HepG2 (cell line): ENCODE measurements at regions not wholly inside any gene's neighbourhood (a gene's known extent, or its start where the extent isn't known, plus 50 kb on each side); places are given as distances from the start of the nearest gene placed in this dataset.
A peak's percentile ranks its signal among the peaks of the same experiment; 100 is the strongest.

Experiments
- ATAC-seq: fragments of 200-7000 bp; cut with Tn5 transposase; 3 replicates; pipeline ENCODE4 v1.9.1; 2020; ENCODE audit warnings: mild to moderate bottlenecking, moderate library complexity
- BruUV-seq: library from RNA; stranded (reverse); fragments of 400-500 nt; replicated peaks from 2 replicates; lab custom pipeline; 2021; lab: Mats Ljungman, UMichigan
- CTCF ChIA-PET: fragments of 300-600 bp; formaldehyde crosslinking; extraction: SDS; loops from one replicate; lab custom pipeline; 2021; ENCODE audit warnings: low total read pairs, inconsistent platforms, low intra/inter-chr PET ratio; lab: Yijun Ruan, JAX
- POLR2A ChIA-PET: fragments of 350-600 bp; sonication (Branson Sonifier 250); formaldehyde crosslinking; loops from one replicate; lab custom pipeline; 2020; ENCODE audit warnings: antibody characterized with exemption, inconsistent platforms; lab: Yijun Ruan, JAX
- DNase-seq: peaks from one replicate; pipeline ENCODE4 v3.0.0-alpha.2; 2015; ENCODE audit warnings: low spot score
- FAIRE-seq: peaks from 3 replicates; lab custom pipeline; 2011; peaks lifted over from hg19 to GRCh38; lab: Jason Lieb, UNC
- H2AFZ ChIP-seq: one replicate; pipeline ENCODE4 v1.6.1; 2011; ENCODE audit warnings: low read length, inconsistent platforms
- H3K27ac ChIP-seq: fragments of 300-600 bp; 3 replicates; pipeline ENCODE4 v1.8.0; 2011; ENCODE audit warnings: mixed run types, mild to moderate bottlenecking, mixed read lengths, low read length, inconsistent platforms; ENCODE audit not compliant: insufficient read depth; ENCODE audit errors: extremely low read length
- H3K27me3 ChIP-seq, 2 experiments: fragments of 200-600 bp in 1 of 2; 2 replicates in 1 of 2; 3 replicates in 1 of 2; pipeline versions ENCODE4 v1.6.0 to v1.8.0; 2011; ENCODE audit warnings: low read length in 2 of 2, mild to moderate bottlenecking in 2 of 2, moderate library complexity in 2 of 2, inconsistent platforms in 1 of 2; ENCODE audit not compliant: insufficient read depth in 2 of 2, control insufficient read depth in 1 of 2
- H3K36me3 ChIP-seq, 2 experiments: fragments of 200-600 bp in 1 of 2; replicated peaks in 1 of 2; 2 replicates in 1 of 2; 3 replicates in 1 of 2; pipeline versions ENCODE4 v1.5.1 to v1.8.0; 2011; ENCODE audit warnings: low read length in 2 of 2, inconsistent platforms in 1 of 2; ENCODE audit not compliant: insufficient read depth in 2 of 2, control insufficient read depth in 1 of 2
- H3K4me1 ChIP-seq: 2 replicates; pipeline ENCODE4 v1.5.1; 2012; ENCODE audit warnings: low read length, inconsistent platforms; ENCODE audit not compliant: insufficient read depth
- H3K4me2 ChIP-seq: 2 replicates; pipeline ENCODE4 v1.6.0; 2011; ENCODE audit warnings: low read depth, low read length, inconsistent platforms
- H3K4me3 ChIP-seq, 3 experiments: fragments of 200-600 bp in 1 of 3; sonication (generic), shearing (Covaris generic) in 1 of 3; replicated peaks in 1 of 3; 2 replicates each; pipeline ENCODE4 v1.5.1; 2011 to 2016; ENCODE audit warnings: low read length in 3 of 3, inconsistent platforms in 2 of 3, low read depth in 2 of 3, mild to moderate bottlenecking in 2 of 3, control low read depth in 1 of 3, mixed read lengths in 1 of 3; ENCODE audit not compliant: insufficient read depth in 1 of 3
- H3K79me2 ChIP-seq: one replicate; pipeline ENCODE4 v1.6.1; 2011; ENCODE audit warnings: low read length, inconsistent platforms; ENCODE audit not compliant: insufficient read depth
- H3K9ac ChIP-seq: 2 replicates; pipeline ENCODE4 v1.6.0; 2011; ENCODE audit warnings: mild to moderate bottlenecking, low read depth, low read length, inconsistent platforms; ENCODE audit not compliant: insufficient read depth
- H3K9me3 ChIP-seq: 2 replicates; pipeline ENCODE4 v1.5.1; 2012; ENCODE audit warnings: mild to moderate bottlenecking, low read length
- H4K20me1 ChIP-seq: 2 replicates; pipeline ENCODE4 v1.6.0; 2011; ENCODE audit warnings: inconsistent platforms, mild to moderate bottlenecking, low read length, moderate library complexity; ENCODE audit not compliant: insufficient read depth
- FOXP1 ChIP-seq, 2 experiments: fragments of 450-650 bp in 1 of 2; IDR thresholded peaks; 2 replicates each; pipeline ENCODE4 v1.6.1; 2017 to 2018; ENCODE audit warnings: antibody characterized with exemption in 1 of 2
- MAFF ChIP-seq: IDR thresholded peaks from 2 replicates; pipeline ENCODE4 v1.6.1; 2011; ENCODE audit warnings: low read depth, low read length, improper control_type of control experiment
- MAFK ChIP-seq, 2 experiments: IDR thresholded peaks in 1 of 2; conservative IDR thresholded peaks in 1 of 2; 2 replicates each; pipeline ENCODE4 v1.6.1; 2011; ENCODE audit warnings: improper control_type of control experiment in 2 of 2, low read length in 2 of 2
- ZNF616 ChIP-seq: sonication (generic); formaldehyde crosslinking; IDR thresholded peaks from 2 replicates; pipeline ENCODE4 v1.5.0; 2020; ENCODE audit warnings: low read depth, mild to moderate bottlenecking, missing genetic modification reagents
- WGBS: methylation state at CpG from one replicate; pipeline ENCODE4 v1.1.6; 2017; ENCODE audit warnings: low lambda C conversion rate; 5-methylcytosine and 5-hydroxymethylcytosine counted together
- in situ Hi-C: cut with HindIII; loops from 2 replicates; pipeline ENCODE4 v1.10.0; 2017; ENCODE audit warnings: low pct_unique_long_range_greater_than_20kb; ENCODE audit not compliant: extremely low pct_ligation_motif_present
- intact Hi-C: fragments of 100-400 bp; cut with micrococcal nuclease; formaldehyde crosslinking; loops from one replicate; pipeline ENCODE4 v1.10.0; 2022; ENCODE audit not compliant: unreplicated experiment
- TF ChIP-seq, protein P1 (sequence below): sonication (generic); formaldehyde crosslinking; IDR thresholded peaks from 2 replicates; pipeline ENCODE4 v1.4.0; 2020; ENCODE audit warnings: mild to moderate bottlenecking, missing genetic modification reagents

DNA sequence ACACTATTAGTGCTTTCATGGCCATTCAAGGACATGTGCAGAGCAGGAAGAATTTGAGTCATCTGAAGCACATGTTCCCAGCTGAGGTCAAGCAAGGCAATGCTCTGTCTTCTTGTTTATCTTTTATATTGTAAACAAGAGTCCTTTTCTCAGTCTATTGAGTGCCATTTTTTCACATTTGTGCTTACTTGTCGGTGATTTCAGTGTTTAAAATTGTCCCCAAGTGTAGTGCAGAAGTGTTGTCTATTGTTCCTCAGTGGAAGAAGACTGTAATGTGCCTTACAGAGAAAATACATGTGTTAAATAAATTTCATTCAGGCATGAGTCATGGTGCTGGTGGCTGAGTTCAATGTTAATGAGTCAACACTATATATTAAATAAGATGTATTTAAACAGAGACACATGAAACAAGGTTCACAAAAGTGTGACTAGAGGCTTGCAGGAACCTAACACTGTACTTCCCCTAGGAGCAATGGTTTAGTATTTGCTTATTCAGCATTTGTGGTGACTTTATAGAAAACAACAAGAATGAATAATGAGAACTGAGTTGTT lies 391.1 kb downstream of the LRIG3 start:
- DNase-seq (no peak), FAIRE-seq (no peak)
- 4% methylated on average over 1 of the region's 1 CpG for WGBS
- no peak overlapping the region for H3K27ac ChIP-seq
- no peaks in the 10 kb centered on the region for H3K27me3 ChIP-seq
- no peak overlapping the region for H3K9ac ChIP-seq
- BruUV-seq = no TSS peak
- H3K4me1 ChIP-seq = no peaks in the 10 kb centered on the region
- intact Hi-C loops = no loop called here
- H3K4me2 ChIP-seq = no peak overlapping the region
- H2AFZ ChIP-seq = no peak overlapping the region
- H3K9me3 ChIP-seq = no peaks in the 10 kb centered on the region
- no peaks in the 10 kb centered on the region for H3K79me2 ChIP-seq
- H3K4me3 ChIP-seq = no peak overlapping the region
- CTCF ChIA-PET = no interaction called here
- H3K36me3 ChIP-seq = no peaks in the 10 kb centered on the region
- in situ Hi-C loops = no loop called here
- TF ChIP-seq ZNF616 (no peak), FOXP1 (IDR thresholded peaks at IDR 0.05) (no peak), FOXP1 (CRISPR knock-in tag; IDR thresholded peaks at IDR 0.05) (no peak), MAFF (peak; percentile 95), MAFK (conservative IDR thresholded peaks at IDR 0.05 in 1 of 2, IDR thresholded peaks at IDR 0.05 in 1 of 2; ENCODE audit: low read length in 2 of 2) (peak; percentile 94 to 97)
- TF ChIP-seq, protein P1, sequence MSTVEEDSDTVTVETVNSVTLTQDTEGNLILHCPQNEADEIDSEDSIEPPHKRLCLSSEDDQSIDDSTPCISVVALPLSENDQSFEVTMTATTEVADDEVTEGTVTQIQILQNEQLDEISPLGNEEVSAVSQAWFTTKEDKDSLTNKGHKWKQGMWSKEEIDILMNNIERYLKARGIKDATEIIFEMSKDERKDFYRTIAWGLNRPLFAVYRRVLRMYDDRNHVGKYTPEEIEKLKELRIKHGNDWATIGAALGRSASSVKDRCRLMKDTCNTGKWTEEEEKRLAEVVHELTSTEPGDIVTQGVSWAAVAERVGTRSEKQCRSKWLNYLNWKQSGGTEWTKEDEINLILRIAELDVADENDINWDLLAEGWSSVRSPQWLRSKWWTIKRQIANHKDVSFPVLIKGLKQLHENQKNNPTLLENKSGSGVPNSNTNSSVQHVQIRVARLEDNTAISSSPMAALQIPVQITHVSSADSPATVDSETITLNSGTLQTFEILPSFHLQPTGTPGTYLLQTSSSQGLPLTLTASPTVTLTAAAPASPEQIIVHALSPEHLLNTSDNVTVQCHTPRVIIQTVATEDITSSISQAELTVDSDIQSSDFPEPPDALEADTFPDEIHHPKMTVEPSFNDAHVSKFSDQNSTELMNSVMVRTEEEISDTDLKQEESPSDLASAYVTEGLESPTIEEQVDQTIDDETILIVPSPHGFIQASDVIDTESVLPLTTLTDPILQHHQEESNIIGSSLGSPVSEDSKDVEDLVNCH (CRISPR knock-in tag) = no peak
- TF ChIP-seq, all 625 proteins: peak for 2
- ATAC-seq = no peak
- POLR2A ChIA-PET = no interaction called here
- no peaks in the 10 kb centered on the region for H4K20me1 ChIP-seq
